DMS153 (cell line): ENCODE measurements at regions not wholly inside any gene's neighbourhood (a gene's known extent, or its start where the extent isn't known, plus 50 kb on each side); places are given as distances from the start of the nearest gene placed in this dataset.
A peak's percentile ranks its signal among the peaks of the same experiment; 100 is the strongest.
"Not testable (repeated sequence)": the region's sequence is repeated elsewhere in the genome, so short reads cannot be mapped to it uniquely, and the experiment has no call there.

Experiments used
- DNase-seq: peaks from one replicate; lab custom pipeline; 2025; lab: John Stamatoyannopoulos, UW

DNA sequence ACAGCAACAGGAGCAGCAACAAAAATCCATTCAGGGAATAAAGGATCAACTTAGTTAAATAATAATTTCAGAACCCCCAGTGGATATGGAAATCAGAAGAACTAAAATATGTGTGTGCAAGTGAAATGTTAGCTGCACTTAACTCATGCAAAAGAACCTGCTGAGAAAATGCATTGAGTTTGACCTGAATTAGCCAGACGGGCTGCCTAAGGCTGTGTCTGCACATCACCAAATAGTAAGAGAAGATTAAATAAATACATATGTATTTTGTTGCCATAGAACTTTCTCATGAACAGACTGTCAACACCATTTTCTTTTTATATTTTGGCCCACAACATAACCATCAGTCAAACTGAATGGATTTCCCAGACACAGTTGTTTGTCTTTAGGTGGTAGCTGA lies 262.0 kb upstream of the PIK3C3 start:
- DNase-seq, result no peak

DNA sequence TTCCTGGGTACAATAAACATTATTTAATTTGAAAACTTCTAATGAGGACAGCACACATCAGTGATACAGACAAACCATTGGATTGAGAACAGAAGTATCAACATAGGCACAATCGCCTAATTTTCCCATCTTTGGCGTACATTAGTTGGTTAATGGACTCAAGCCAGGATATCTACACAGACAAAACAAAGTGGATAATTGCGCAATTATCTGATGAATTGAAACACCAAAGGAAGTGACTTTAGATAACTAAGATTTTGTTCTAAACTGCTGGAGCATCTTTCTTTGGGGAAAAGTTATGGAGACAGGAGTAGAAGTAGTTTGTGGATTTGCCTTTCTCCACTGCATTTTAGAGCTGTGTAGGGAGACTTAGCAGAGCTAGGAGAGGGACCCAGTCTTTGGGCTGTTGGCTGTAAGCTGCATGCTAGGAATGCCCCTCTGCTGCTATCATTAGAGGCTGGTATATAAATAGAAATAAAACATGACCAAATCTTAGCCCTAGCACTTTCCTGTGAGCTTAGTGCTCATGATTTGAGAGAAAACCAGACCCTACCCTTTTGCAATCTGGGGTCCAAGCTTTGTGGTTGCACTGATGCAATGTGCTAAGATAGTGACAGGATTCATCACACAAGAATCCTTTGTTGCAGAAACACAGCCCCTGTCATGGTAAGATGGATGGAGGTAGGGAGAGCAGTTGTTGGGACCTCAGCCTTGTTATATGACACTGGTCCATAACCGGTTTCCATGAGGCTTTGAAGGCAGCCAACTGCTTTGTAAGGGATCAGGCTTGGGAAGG lies 264.5 kb upstream of the PIK3C3 start:
- no peak for DNase-seq

DNA sequence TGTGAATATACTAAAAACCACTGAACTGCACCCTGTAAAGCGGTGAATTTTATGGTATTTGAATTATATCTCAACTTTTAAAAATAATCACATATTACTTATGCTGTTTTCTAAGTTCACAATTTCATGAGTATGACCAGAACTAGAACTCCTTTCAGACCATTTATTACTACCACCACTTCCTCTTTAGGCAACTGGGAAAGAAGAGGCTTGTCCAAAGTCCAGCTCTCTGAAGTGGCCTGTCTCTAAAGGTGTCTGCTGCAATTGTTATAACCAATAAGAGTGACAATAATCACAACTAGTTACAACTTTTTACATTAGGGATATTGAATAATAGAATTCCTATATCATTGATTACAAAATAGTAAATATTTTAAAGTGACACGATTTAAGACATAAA lies 267.9 kb upstream of the PIK3C3 start:
- no peak for DNase-seq

- no peak for DNase-seq
Measured at GRCh38 chr18:41681138-41681880, 273.7 kb upstream of the PIK3C3 start.

DNA sequence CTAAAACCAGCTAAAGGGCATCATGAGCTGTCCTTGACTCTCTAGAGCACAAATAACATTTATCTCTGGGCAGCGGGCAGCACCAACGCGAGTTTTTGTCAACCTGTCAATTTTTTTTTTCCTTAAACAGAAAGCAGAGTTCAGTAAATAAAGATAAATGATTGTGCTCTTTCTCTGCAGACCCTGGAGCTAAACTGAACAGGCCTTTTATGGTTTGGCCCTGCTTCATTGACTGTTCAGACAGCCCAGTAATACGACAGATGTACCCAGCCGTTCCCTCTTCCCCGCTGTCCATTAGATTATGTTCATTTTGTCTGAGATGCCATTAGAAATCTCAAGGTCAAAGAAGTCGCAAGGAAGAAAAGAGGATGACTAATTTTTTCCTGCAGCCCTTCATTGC lies 280.5 kb upstream of the PIK3C3 start:
- DNase-seq, result no peak

GRCh38 chr18:41666231-41666630 lies 288.8 kb upstream of the PIK3C3 start:
- DNase-seq, result peak; percentile 20

DNA sequence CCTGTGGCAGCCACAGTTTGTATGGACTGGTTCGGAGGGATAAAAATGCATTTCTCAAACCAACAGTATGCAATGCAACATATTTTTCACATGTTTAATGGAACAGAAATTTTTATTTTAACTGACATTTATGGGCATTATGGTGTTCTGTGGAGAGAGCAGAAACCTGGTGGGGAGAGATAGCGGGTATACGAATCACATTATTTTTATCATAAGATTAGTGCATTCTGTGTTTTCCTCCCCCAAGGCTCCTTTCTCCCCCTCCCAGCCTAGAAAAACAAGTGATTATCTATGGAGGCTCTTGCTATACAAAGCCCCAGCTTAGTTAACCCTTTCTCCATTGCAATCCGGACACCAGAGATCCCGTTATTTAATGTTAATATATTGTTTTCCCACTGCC lies 289.8 kb upstream of the PIK3C3 start:
- no peak for DNase-seq

- DNase-seq, result no peak
Measured at GRCh38 chr18:41660654-41661053, 294.4 kb upstream of the PIK3C3 start.

DNA sequence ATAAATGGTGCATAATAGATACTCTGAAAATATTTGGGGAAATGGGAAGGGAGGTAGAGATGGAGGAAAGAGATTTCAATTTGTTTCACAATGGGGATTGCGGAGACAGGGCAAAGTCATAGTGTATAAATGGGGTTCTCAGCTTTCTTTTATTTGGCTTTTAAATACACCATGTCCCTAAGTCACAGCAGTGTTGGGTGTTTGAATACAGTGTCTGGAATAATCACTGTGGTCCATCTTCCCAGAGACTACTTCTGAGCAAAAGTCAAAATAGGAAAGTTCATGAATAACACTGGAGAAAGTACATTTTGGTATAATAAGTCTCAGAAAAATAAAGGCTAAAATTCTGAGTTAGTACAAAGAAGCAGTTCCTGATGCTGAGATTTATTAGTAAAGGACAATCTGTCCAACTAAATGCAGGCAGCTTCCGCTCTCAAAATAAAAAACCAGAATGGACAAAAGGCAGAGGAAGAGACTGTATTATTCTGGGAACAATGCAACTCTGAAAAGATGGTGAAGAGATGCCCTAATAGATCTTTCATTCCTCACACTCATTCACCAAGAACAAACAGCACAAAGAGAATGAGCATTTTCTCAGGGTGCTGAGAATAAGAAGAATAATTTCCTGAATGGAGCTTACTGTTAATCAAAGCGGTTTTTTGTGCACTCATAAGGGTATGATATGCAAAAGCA lies 295.4 kb upstream of the PIK3C3 start:
- DNase-seq, result no peak

DNA sequence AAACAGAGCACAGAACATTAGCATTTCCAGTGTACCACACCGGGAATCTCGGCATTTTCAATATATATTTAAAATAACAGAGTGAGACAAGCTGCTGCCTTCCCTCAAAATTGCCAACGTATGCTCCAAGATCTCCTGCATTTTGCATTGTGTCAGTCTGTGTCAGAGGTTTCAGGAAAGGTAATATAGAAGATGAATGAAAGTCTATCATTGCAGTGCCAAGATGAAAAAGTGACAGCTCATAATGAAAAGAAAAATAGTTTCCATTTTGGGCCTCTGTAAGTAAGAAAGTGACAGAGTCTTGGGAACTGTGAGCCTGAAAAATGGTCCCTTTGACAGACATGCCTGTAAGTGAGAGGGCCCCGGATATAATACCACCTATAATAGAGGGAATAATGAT lies 297.8 kb upstream of the PIK3C3 start:
- no peak for DNase-seq

DNA sequence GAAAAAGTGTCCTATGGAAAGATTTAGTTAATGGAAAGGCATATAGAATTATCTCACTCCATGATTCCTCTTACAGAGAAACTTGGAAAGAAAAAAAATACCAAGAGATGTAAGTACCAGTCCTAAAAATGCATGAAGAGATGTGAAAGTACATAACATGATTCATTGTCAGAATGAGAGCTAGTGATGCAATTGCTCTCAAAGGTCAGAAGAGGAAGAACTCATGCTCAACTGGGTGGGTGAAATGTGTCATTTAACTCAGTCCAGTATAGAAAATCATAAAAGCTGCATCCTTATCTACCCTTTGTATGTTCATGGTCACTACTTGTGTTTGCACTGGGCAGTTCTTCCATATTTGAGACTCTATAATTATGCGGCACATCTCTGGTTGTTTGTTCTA lies 300.0 kb upstream of the PIK3C3 start:
- DNase-seq, result no peak

DNA sequence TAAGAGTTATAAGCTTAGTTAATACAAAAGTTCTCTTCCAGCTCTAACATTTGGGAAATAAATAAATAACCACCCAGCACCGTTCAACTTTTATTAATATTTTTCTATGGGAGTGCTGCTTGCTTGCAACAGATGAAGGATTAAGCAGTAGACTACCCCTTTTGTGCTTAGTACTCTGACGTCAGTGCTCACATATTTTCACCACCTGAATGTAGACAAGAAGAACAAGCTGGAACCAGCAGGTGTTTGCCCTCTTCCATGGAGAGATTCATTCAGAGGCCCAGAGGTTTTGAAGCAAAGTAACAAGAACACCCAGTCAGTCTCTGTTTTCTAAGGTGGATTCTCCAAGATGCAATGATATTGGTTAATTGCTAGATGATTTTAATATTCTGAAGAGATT lies 307.1 kb upstream of the PIK3C3 start:
- DNase-seq, result no peak

DNA sequence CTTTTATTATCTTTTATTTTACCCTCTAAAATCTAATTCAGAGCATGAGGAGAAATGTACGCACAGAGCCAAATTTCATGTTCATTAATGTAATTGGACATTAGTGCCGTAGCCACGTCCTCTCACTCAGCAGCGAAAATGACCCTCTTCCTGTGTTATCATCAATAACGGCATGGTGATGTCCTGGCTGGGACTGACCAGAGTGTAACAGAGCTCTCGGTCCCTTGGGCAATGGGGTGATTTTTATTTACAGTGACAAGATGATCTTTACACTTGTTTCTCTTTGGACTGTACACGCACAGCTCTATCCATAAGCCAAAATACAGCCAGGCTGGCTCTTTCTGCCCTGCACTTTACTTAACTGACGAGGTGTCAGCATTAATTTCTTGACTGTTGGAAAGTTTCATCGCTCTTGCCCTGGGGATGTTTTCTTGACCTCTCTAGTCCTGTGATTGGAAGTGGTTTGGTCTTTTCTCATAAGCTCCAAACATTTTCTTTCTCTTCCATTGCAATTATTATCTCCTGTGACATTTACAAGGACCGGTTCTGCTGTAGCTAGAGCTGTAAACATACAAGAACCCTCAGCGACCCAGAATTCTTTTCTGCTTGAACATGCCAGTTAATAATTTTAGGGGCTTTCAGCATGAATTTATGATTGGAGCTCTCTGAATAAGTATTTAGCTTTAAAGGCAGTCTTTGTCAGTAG lies 308.0 kb upstream of the PIK3C3 start:
- DNase-seq, result no peak

DNA sequence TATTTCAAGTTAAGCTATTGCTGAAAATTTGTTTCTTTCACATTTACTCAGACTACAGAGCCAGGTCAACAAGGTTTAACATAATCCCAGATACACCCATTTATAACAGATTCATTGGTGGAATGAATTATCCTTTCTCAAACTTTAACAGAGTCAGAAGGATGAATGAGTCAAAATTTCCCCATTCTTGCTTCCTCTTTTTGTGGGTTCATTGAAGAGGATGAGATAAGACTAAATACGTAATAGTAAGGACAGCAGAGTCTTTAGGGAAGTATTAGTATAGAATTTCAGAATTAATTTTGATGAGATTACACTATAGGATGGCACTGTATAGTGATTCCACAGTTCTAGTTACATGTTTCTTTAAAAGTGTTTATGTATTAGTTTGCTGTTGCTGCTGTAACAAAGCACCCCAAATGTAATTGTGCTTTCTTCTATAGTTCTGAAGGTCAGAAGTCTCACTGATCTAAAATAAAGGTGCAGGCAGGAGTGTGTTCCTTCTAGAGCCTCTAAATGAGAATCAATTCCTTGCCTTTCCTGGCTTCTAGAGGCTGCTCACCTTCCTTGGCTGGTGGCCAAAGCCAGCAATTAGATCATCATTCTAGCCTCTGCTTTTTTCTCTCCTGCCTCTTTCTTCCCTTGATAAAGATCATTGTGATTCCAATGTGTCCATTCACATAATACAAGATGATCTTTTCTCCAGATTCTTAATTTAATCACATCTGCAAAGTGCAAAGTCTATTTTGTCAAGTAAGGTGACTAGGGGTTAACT lies 309.3 kb upstream of the PIK3C3 start:
- DNase-seq, result no peak

DNA sequence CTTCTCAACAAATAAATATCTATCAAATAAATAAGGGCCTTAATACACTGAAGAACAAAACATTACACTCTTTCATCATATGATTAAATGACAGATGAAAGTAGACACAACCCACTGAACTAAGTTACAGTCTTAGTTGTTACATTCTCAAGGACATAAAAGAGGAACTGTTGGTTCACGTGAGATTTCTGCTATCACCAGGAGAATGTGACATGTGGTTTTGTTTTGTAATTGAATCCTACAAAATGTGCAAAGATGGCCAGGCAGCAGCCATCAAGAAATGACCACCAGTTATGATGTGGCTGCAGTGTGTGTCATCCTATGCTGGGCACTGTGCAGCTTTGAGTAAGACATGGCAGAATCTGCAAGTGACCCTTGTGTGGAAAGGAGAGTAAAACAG lies 310.6 kb upstream of the PIK3C3 start:
- DNase-seq, result no peak

DNA sequence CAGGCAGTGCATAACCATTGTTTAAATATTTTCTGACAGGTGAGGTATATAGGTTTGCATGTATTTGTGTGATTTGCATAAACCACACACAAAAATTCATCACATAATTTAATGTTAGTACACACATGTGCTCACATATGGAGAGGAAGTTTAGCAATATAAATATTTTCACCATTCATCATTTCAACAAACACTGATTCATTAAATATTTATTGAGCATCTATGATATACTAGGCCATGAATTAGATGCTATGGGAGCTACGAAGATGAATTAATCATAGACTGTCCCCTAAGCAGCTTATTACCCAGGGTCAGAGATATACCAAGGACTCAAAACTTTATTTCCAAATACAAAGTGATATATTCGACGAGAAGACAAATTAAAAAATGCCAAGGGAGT lies 311.6 kb upstream of the PIK3C3 start:
- DNase-seq, result no peak

GRCh38 chr18:41642756-41643155 lies 312.3 kb upstream of the PIK3C3 start:
- DNase-seq, result no peak

DNA sequence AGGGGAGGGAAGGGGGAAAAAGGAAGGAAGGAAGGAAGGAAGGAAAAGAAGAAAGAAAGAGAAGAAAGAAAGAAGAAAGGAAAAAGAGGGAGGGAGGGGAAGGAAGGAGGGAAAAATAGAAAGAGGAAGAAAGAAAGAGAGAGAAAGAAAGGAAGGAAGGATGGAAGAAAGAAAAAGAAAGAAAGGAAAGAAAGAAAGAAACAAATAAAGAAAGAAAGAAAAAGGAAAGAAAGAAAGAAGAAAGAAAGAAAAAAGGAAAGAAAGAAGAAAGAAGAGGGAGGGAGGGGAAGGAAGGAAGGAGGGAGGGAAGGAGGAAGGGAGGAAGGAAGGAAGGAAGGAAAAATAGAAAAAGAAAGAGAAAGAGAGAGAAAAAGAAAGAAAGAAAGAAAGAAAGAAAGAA lies 315.8 kb upstream of the PIK3C3 start:
- DNase-seq, result no peak

- not testable (repeated sequence) for DNase-seq
Measured at GRCh38 chr18:41631723-41632285, 323.2 kb upstream of the PIK3C3 start.

- DNase-seq, result no peak
Measured at GRCh38 chr18:41630232-41630886, 324.7 kb upstream of the PIK3C3 start.

DNA sequence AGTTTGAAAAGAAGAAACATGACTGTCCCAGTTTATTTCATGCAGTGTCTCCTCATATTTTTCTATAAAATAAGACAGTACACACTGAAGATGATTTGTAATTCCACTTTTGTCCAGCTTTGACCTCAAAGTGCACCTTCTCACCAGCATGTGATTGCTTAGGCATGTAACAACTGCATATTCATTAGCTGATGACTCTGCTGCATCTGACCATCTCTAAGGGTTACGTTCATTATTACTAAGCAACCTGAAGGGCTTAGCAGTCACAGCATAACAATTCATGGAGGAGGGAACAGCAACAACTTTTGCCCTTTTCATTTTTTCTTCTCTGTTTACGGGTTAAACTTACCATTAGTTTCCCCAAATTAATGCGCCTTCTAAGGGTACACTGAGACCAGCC lies 330.6 kb upstream of the PIK3C3 start:
- no peak for DNase-seq
